ENCODE measurements at regions not wholly inside any gene's neighbourhood (a gene's known extent, or its start where the extent isn't known, plus 50 kb on each side); places are given as distances from the start of the nearest gene placed in this dataset.

GRCh38 chr11:70488171-70488703 is 89.9 kb downstream of the CTTN start:
- H3K9ac ChIP-seq (ENCODE audit: low read length), result no peak overlapping the region
- no peaks in the 10 kb centered on the region for H3K79me2 ChIP-seq (ENCODE audit: insufficient read depth, low read length)
- H3K4me3 Mint-ChIP-seq (ENCODE audit: unreplicated experiment), result no peak overlapping the region
- TF ChIP-seq CTCF (IDR thresholded peaks at IDR 0.05; ENCODE audit: insufficient read depth, low read depth, low read length) (no peak), EZH2 (IDR thresholded peaks at IDR 0.05; ENCODE audit: insufficient read depth, low read length) (no peak)
- no peaks in the 10 kb centered on the region for H3K4me1 ChIP-seq (ENCODE audit: insufficient read depth, low read length)
- H3K9me3 ChIP-seq (ENCODE audit: insufficient read depth, low read depth, low read length), result peaks cover 10% of the 10 kb centered on the region
- FAIRE-seq (no peak), DNase-seq (ENCODE audit: low read depth) (no peak)
- H3K27me3 Mint-ChIP-seq (ENCODE audit: low read depth, unreplicated experiment), result peaks cover 19% of the 10 kb centered on the region
- H3K36me3 Mint-ChIP-seq (ENCODE audit: low read depth, unreplicated experiment), result peaks cover 12% of the 10 kb centered on the region
- no peaks in the 10 kb centered on the region for H3K4me1 Mint-ChIP-seq (ENCODE audit: low read depth, unreplicated experiment)
- H4K20me1 ChIP-seq (ENCODE audit: insufficient read depth, low read length), result no peaks in the 10 kb centered on the region
- H3K4me2 ChIP-seq (ENCODE audit: low read length), result no peak overlapping the region
- no peak overlapping the region for H3K27ac Mint-ChIP-seq (ENCODE audit: unreplicated experiment)
- H2AFZ ChIP-seq (ENCODE audit: low read depth, low read length), result no peak overlapping the region
- no peaks in the 10 kb centered on the region for H3K36me3 ChIP-seq (ENCODE audit: insufficient read depth, low read length)
- H3K27ac ChIP-seq (ENCODE audit: low read depth, low read length), result no peak overlapping the region
- H3K4me3 ChIP-seq (ENCODE audit: insufficient read depth, low read depth, low read length), result no peak overlapping the region
- H3K9me3 Mint-ChIP-seq (ENCODE audit: unreplicated experiment), result peaks cover 22% of the 10 kb centered on the region
- no peaks in the 10 kb centered on the region for H3K27me3 ChIP-seq (ENCODE audit: insufficient read depth, low read length)

- Mint-ChIP-seq H3K27me3 (ENCODE audit: low read depth, unreplicated experiment) (peaks cover 19% of the 10 kb centered on the region), H3K36me3 (ENCODE audit: low read depth, unreplicated experiment) (peaks cover 12% of the 10 kb centered on the region), H3K9me3 (ENCODE audit: unreplicated experiment) (peaks cover 22% of the 10 kb centered on the region), H3K4me3 (ENCODE audit: unreplicated experiment) (no peak overlapping the region), H3K27ac (ENCODE audit: unreplicated experiment) (no peak overlapping the region), H3K4me1 (ENCODE audit: low read depth, unreplicated experiment) (no peaks in the 10 kb centered on the region)
- H3K27ac ChIP-seq (ENCODE audit: low read depth, low read length), result no peak overlapping the region
- H3K9ac ChIP-seq (ENCODE audit: low read length), result no peak overlapping the region
- DNase-seq (ENCODE audit: low read depth), result no peak
- H3K79me2 ChIP-seq (ENCODE audit: insufficient read depth, low read length), result no peaks in the 10 kb centered on the region
- no peak overlapping the region for H3K4me3 ChIP-seq (ENCODE audit: insufficient read depth, low read depth, low read length)
- no peaks in the 10 kb centered on the region for H3K4me1 ChIP-seq (ENCODE audit: insufficient read depth, low read length)
- FAIRE-seq, result no peak
- no peak overlapping the region for H2AFZ ChIP-seq (ENCODE audit: low read depth, low read length)
- no peaks in the 10 kb centered on the region for H4K20me1 ChIP-seq (ENCODE audit: insufficient read depth, low read length)
- H3K4me2 ChIP-seq (ENCODE audit: low read length), result no peak overlapping the region
- no peaks in the 10 kb centered on the region for H3K27me3 ChIP-seq (ENCODE audit: insufficient read depth, low read length)
- TF ChIP-seq EZH2 (IDR thresholded peaks at IDR 0.05; ENCODE audit: insufficient read depth, low read length) (no peak), CTCF (IDR thresholded peaks at IDR 0.05; ENCODE audit: insufficient read depth, low read depth, low read length) (no peak)
- H3K36me3 ChIP-seq (ENCODE audit: insufficient read depth, low read length), result no peaks in the 10 kb centered on the region
- H3K9me3 ChIP-seq (ENCODE audit: insufficient read depth, low read depth, low read length), result peaks cover 10% of the 10 kb centered on the region
Observed at GRCh38 chr11:70489276-70489675, 90.9 kb downstream of the CTTN start.

- Mint-ChIP-seq H3K9me3 (ENCODE audit: unreplicated experiment) (peaks cover 22% of the 10 kb centered on the region), H3K4me1 (ENCODE audit: low read depth, unreplicated experiment) (no peaks in the 10 kb centered on the region), H3K36me3 (ENCODE audit: low read depth, unreplicated experiment) (peaks cover 12% of the 10 kb centered on the region), H3K4me3 (ENCODE audit: unreplicated experiment) (no peak overlapping the region), H3K27me3 (ENCODE audit: low read depth, unreplicated experiment) (peaks cover 23% of the 10 kb centered on the region), H3K27ac (ENCODE audit: unreplicated experiment) (no peak overlapping the region)
- DNase-seq (ENCODE audit: low read depth) (no peak), FAIRE-seq (no peak)
- no peak overlapping the region for H2AFZ ChIP-seq (ENCODE audit: low read depth, low read length)
- TF ChIP-seq EZH2 (IDR thresholded peaks at IDR 0.05; ENCODE audit: insufficient read depth, low read length) (no peak), CTCF (IDR thresholded peaks at IDR 0.05; ENCODE audit: insufficient read depth, low read depth, low read length) (no peak)
- no peak overlapping the region for H3K4me3 ChIP-seq (ENCODE audit: insufficient read depth, low read depth, low read length)
- no peak overlapping the region for H3K4me2 ChIP-seq (ENCODE audit: low read length)
- H3K36me3 ChIP-seq (ENCODE audit: insufficient read depth, low read length), result no peaks in the 10 kb centered on the region
- H3K4me1 ChIP-seq (ENCODE audit: insufficient read depth, low read length), result no peaks in the 10 kb centered on the region
- no peaks in the 10 kb centered on the region for H3K27me3 ChIP-seq (ENCODE audit: insufficient read depth, low read length)
- peaks cover 10% of the 10 kb centered on the region for H3K9me3 ChIP-seq (ENCODE audit: insufficient read depth, low read depth, low read length)
- H3K9ac ChIP-seq (ENCODE audit: low read length), result no peak overlapping the region
- H3K79me2 ChIP-seq (ENCODE audit: insufficient read depth, low read length), result no peaks in the 10 kb centered on the region
- H3K27ac ChIP-seq (ENCODE audit: low read depth, low read length), result no peak overlapping the region
- no peaks in the 10 kb centered on the region for H4K20me1 ChIP-seq (ENCODE audit: insufficient read depth, low read length)
Observed at GRCh38 chr11:70490208-70490607, 91.9 kb downstream of the CTTN start.
